Epithelial cell of proximal tubule (primary cell): ENCODE measurements at regions not wholly inside any gene's neighbourhood (a gene's known extent, or its start where the extent isn't known, plus 50 kb on each side); places are given as distances from the start of the nearest gene placed in this dataset.

ENCODE experiments used
- DNase-seq: peaks from one replicate; pipeline ENCODE4 v3.0.0-alpha.2; 2011; ENCODE audit warnings: low read depth
- H3K4me3 ChIP-seq: 2 replicates; pipeline ENCODE4 v1.5.1; 2011; ENCODE audit warnings: low read depth, mild to moderate bottlenecking, low read length
- TF ChIP-seq, protein P1 (sequence below): conservative IDR thresholded peaks from 2 replicates; pipeline ENCODE4 v1.5.1; 2012; ENCODE audit warnings: low read depth, mild to moderate bottlenecking, low read length

DNA sequence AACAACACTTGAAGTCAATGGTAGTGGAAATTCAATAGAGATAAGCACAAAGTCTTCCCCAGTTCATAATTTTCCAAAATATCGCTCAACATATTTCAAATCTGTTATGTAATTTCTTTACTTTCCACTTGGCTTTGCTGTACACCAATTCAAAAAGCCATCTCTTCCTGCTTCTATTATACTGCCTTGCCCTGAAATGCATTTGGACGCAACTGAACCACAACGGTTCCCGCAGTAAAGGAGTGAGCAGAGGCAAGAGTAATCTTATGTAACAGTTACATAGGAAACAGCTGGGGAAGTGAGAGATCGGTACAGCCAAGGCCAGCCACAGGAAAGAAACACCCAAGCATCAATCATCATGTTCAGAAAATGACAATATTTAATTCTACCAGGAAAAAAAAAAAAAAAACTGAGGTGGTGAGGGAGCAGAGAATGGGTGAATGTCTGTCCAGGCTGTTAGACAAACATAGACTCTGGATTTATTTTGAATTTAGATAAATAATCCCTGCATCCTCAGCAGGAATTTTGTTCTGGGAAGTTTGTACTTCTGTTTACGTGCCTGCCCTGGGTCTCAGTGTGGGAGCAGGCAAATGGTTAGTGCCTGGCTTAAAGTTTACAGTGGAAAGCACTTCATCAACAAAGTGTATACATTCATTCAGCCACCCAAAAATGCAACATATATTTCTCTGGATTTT is 392.2 kb downstream of the ETS1 start:
- DNase-seq: no peak
- H3K4me3 ChIP-seq: no peak overlapping the region
- TF ChIP-seq, protein P1, sequence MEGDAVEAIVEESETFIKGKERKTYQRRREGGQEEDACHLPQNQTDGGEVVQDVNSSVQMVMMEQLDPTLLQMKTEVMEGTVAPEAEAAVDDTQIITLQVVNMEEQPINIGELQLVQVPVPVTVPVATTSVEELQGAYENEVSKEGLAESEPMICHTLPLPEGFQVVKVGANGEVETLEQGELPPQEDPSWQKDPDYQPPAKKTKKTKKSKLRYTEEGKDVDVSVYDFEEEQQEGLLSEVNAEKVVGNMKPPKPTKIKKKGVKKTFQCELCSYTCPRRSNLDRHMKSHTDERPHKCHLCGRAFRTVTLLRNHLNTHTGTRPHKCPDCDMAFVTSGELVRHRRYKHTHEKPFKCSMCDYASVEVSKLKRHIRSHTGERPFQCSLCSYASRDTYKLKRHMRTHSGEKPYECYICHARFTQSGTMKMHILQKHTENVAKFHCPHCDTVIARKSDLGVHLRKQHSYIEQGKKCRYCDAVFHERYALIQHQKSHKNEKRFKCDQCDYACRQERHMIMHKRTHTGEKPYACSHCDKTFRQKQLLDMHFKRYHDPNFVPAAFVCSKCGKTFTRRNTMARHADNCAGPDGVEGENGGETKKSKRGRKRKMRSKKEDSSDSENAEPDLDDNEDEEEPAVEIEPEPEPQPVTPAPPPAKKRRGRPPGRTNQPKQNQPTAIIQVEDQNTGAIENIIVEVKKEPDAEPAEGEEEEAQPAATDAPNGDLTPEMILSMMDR: no peak

DNA sequence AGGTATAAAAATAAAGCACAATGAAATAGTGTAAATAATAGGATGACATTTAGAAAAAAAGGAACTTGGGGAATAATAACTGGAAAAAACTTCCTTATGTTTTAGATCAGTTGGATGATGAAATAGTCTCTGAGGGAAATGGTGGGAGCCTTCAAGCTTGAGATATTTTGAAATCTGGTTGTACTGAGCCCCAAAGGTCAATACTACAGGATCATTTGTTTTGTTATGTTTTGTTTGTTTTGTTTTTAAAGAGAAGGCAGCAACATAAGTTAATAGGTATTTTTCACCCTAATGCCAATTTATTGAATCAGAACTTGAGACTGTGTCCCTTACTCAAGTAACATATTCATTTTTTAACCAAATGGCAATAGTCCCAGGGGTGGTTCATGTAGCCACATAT is 393.1 kb downstream of the ETS1 start:
- no peak overlapping the region for H3K4me3 ChIP-seq
- TF ChIP-seq, protein P1: no peak
- DNase-seq: no peak

DNA sequence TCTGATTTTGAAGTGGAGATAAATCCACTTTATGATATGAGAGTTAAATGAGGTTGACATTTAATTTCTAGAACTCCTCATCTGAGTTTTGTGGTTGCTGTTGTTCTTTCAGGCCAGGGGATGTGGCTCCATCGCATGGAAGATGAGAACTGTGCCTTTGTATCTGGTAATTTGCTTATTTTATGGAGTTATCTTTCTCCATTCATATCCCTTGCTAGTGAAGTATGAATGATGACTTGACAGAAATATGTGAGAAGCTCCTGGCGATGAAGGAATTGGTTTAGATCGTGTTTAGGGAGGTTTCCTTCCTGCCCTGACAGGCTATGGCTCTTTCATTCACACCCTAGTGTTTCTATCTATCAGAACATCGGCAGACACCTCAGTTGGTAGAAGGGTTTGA is 393.7 kb downstream of the ETS1 start:
- TF ChIP-seq, protein P1: no peak
- no peak for DNase-seq

DNA sequence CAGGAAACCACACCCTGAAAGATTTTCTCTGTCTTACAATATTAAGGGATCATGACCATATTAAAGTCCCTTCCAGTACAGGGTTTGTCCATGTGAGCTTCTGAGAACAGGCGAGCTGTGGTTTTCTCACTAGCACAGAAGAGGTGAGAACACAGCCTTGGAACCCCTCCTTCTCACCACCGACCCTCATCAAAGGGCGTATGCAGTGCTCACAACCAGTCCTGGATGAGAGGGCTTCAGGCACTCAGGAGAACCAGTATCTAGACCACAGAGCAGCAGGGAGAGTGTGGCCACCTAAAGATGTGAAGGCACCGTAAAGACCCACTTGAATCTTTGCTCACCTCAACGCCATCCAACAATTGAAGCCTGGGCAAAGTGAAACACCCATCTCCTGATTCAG is 397.0 kb downstream of the ETS1 start:
- TF ChIP-seq, protein P1: no peak
- DNase-seq: no peak
- no peak overlapping the region for H3K4me3 ChIP-seq

More for the DNA sequence above, 393.7 kb downstream of the ETS1 start:
- H3K4me3 ChIP-seq: no peak overlapping the region

DNA sequence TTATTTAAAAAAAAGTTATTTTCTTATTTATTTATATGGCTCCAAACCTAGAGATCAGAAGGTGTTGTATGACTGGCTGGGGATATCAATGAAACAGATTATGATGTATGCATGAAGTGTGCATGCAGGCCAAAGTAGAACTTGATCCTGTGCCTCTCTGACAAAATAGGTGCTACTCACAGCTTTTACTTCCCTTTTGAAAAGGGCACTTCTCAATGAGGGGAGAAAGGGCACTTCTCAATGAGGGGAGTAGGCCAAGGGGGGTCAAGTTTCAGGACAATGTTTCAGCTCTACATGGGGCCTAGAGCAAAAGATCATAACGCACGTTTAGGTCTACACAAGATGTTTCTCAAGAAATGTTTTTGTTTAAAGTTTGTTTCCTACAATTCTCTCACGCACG is 397.5 kb downstream of the ETS1 start:
- no peak overlapping the region for H3K4me3 ChIP-seq
- TF ChIP-seq, protein P1: no peak
- DNase-seq: no peak

DNA sequence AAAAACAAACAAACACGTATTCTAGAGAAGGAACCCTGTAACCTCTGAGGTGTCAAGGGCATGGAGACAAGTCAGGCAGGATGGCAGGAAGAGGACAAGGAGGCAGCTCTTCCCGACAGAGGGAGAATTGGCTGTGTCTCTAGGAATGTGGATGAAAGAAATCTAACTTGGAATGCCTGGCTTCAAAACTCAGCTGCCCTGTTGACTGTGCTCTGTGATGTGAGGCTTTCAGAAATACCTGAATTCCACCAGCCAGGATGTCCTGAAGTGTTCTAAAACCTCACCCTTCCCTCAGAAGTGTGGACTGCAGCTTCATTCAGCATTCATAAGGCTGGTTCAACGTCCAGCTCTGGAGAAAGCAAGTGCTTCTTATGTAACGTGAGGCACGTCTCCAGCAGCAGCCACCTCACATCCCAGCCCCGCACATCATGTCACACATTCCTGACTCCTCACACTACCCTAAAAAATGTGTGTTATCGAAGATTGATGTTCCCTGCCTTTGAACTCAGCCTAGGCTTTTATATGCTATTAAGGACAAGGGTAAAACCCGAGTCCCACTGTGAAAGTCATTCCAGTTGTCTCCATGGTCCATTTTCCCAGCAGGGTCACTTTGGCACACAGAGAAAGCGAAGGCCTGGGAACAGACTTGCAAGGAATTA is 398.9 kb downstream of the ETS1 start:
- DNase-seq: no peak
- H3K4me3 ChIP-seq: no peak overlapping the region
- TF ChIP-seq, protein P1: no peak

DNA sequence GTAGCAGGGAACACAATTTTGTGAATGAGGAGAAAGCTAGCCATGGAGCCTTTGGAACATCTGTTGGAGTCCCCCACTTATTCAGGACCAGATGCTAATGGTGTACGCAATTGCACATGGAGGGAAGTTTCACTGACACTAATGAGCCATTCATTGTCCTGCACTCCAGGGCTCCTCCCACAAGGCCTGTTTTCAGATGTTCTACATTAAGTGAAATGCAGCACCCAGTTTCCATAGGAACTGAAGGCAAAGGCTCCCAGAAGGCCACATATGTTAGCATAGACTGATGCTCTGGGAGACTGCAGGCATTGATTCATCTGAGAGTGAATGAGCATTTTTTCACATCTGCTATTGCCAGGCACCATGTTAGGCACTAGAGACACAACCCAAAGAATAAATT is 399.5 kb downstream of the ETS1 start:
- DNase-seq: no peak
- TF ChIP-seq, protein P1: no peak
- H3K4me3 ChIP-seq: no peak overlapping the region
